Bronchial epithelial cell (primary cell): ENCODE measurements at regions not wholly inside any gene's neighbourhood (a gene's known extent, or its start where the extent isn't known, plus 50 kb on each side); places are given as distances from the start of the nearest gene placed in this dataset.
A peak's percentile ranks its signal among the peaks of the same experiment; 100 is the strongest.
"Not testable (repeated sequence)": the region's sequence is repeated elsewhere in the genome, so short reads cannot be mapped to it uniquely, and the experiment has no call there.

Source experiments
- DNase-seq: peaks from one replicate; pipeline ENCODE4 v3.0.0-alpha.2; 2010; ENCODE audit warnings: low read depth
- FAIRE-seq: peaks from 2 replicates; lab custom pipeline; 2011; peaks lifted over from hg19 to GRCh38; lab: Jason Lieb, UNC
- H3K27me3 ChIP-seq: 2 replicates; pipeline ENCODE4 v1.5.1; 2011; ENCODE audit warnings: low read length; ENCODE audit not compliant: control insufficient read depth, insufficient read depth
- H3K36me3 ChIP-seq: 2 replicates; pipeline ENCODE4 v1.5.1; 2011; ENCODE audit warnings: low read length; ENCODE audit not compliant: control insufficient read depth, insufficient read depth
- H3K4me3 ChIP-seq: 2 replicates; pipeline ENCODE4 v1.5.1; 2011; ENCODE audit warnings: mild to moderate bottlenecking, low read depth, low read length, control low read depth
- TF ChIP-seq, protein P1 (sequence below): IDR thresholded peaks from 2 replicates; pipeline ENCODE4 v1.5.1; 2011; ENCODE audit warnings: mild to moderate bottlenecking, moderate library complexity, low read length, control low read depth, inconsistent platforms; ENCODE audit not compliant: insufficient read depth, severe bottlenecking

DNA sequence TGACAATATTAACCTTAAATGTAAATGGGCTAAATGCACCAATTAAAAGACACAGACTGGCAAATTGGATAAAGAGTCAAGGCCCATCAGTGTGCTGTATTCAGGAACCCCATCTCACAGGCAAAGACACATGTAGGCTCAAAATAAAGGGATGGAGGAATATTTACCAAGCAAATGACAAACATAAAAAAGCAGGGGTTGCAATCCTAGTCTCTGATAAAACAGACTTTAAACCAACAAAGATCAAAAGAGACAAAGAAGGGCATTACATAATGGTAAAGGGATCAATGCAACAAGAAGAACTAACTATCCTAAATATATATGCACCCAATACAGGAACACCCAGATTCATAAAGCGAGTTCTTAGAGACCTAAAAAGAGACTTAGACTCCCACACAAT, 159.9 kb upstream of the ZNF648 start:
- H3K4me3 ChIP-seq, H3K27me3 ChIP-seq, FAIRE-seq, DNase-seq, H3K36me3 ChIP-seq: not testable (repeated sequence)

DNA sequence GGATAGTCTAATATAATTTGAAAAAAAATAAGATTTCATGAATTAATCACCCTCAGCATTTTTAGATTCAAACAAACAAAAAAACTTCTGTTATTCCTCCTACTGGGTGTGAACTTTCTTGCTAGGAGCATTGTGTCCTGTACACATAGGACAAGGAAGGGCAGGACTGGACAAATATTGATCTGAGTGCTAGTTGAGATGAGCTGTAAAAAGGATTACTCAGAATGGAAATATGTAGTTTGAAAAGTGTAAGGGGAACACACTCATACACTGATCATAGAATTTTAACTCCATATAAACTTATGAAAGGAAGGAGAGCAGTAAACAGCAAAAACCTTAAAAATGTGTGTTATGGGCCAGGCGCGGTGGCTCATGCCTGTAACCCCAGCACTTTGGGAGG, 156.5 kb upstream of the ZNF648 start:
- no peak overlapping the region for H3K4me3 ChIP-seq
- DNase-seq (peak; percentile 93), FAIRE-seq (no peak)
- TF ChIP-seq, protein P1, sequence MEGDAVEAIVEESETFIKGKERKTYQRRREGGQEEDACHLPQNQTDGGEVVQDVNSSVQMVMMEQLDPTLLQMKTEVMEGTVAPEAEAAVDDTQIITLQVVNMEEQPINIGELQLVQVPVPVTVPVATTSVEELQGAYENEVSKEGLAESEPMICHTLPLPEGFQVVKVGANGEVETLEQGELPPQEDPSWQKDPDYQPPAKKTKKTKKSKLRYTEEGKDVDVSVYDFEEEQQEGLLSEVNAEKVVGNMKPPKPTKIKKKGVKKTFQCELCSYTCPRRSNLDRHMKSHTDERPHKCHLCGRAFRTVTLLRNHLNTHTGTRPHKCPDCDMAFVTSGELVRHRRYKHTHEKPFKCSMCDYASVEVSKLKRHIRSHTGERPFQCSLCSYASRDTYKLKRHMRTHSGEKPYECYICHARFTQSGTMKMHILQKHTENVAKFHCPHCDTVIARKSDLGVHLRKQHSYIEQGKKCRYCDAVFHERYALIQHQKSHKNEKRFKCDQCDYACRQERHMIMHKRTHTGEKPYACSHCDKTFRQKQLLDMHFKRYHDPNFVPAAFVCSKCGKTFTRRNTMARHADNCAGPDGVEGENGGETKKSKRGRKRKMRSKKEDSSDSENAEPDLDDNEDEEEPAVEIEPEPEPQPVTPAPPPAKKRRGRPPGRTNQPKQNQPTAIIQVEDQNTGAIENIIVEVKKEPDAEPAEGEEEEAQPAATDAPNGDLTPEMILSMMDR = no peak
- H3K36me3 ChIP-seq = no peaks in the 10 kb centered on the region
- H3K27me3 ChIP-seq = no peaks in the 10 kb centered on the region

DNA sequence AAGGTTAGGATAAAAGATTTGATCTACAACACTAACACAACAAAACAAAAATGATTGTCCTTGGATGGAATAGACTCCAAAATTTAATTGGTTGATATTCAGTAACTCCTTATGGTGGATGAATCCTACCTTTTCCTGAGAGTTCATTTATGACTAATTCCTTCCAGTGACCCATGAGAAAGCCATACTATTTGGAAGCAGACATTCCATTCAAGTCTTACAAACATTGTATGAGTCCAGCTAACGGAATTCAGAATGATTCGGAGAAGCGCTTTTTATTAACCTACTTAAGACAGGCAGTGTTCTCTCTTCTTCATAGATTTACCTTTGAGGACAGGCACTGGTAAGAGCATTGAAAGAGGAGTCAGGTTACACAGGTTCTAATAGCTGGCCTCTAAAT, 155.6 kb upstream of the ZNF648 start:
- DNase-seq (peak; percentile 89), FAIRE-seq (no peak)
- H3K36me3 ChIP-seq = no peaks in the 10 kb centered on the region
- H3K4me3 ChIP-seq = no peak overlapping the region
- no peaks in the 10 kb centered on the region for H3K27me3 ChIP-seq
- TF ChIP-seq, protein P1 = no peak

DNA sequence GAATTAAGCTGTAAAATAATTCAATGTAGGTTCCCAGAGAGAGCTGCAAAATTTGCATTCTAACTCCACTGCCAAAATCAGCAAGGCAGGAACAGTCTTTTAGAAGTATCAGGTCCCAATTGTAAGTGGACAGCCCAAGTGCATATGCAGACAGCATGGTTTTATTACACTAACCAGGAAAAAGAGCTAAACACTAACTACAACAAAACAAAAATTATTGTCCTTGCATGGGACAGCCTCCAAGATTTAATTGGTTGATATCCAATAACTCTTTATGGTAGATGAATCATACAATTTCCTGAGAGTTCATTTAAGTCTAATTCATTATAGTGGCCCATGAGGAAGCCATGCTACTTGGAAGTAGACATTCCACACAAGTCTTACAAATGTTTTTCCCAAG, 154.3 kb upstream of the ZNF648 start:
- DNase-seq (peak; percentile 15), FAIRE-seq (no peak)
- Histone ChIP-seq H3K27me3 (no peaks in the 10 kb centered on the region), H3K36me3 (no peaks in the 10 kb centered on the region), H3K4me3 (no peak overlapping the region)
- TF ChIP-seq, protein P1 = no peak

DNA sequence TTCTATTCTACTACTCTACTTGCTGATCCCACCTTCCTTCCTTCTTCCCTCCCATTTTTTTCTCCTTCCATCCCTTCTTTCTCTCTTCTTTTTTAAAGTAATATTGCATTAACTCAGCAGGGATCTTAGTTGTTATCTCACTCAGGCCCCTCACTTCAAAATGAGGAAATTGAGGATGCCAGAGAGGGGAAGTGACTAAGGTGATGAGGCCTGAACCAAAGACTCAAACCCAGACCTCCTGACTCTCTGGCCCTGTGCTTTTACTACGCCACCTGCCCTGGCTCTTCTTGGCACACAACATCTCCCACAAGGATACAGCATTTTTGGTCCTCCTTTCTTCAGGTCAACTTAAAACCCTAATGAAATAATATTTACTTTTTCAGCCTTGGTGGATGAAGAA, 151.7 kb upstream of the ZNF648 start:
- TF ChIP-seq, protein P1 = no peak
- FAIRE-seq = no peak

DNA sequence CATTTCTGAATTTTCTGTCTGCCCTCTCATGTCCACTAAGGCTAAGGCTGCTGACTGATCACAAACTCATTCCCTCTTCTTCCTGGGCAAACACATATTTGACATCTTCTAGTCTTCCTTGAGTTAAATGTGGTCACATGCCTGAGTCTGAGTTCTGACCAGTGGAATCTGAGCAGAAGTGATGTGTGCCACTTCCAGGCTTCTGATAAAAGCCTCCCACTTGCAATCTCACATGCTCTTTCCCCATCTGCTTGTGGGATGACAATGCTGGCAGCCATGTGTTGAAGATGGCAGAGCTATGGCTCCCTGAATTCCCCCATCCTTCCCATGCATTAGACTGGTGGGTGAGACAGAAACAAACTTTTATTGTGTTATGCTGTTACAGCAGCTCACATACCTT, 149.9 kb upstream of the ZNF648 start:
- DNase-seq = no peak
- TF ChIP-seq, protein P1 = no peak
- Histone ChIP-seq H3K36me3 (no peaks in the 10 kb centered on the region), H3K4me3 (no peak overlapping the region), H3K27me3 (no peaks in the 10 kb centered on the region)
- no peak for FAIRE-seq

More for the DNA sequence above, 151.7 kb upstream of the ZNF648 start:
- Histone ChIP-seq H3K4me3 (no peak overlapping the region), H3K27me3 (no peaks in the 10 kb centered on the region), H3K36me3 (no peaks in the 10 kb centered on the region)
- DNase-seq = no peak
